Thyroid gland (tissue), 4 donors: ENCODE measurements at regions not wholly inside any gene's neighbourhood (a gene's known extent, or its start where the extent isn't known, plus 50 kb on each side); places are given as distances from the start of the nearest gene placed in this dataset.

Source experiments
- POLR2A ChIP-seq, 2 donors: fragments of 450-650 bp; IDR thresholded peaks; one replicate each; pipeline ENCODE4 v1.6.1; 2017; ENCODE audit warnings: antibody characterized with exemption in 2 of 2, mild to moderate bottlenecking in 2 of 2, moderate library complexity in 1 of 2
- TF ChIP-seq, protein P1 (sequence below), 6 experiments: fragments of 200-600 bp in 3 of 6; fragments of 450-650 bp in 3 of 6; sonication (generic) in 3 of 6; IDR thresholded peaks; one replicate each; pipeline ENCODE4 v1.5.1; 2016 to 2019; ENCODE audit warnings: antibody characterized with exemption in 6 of 6, mild to moderate bottlenecking in 2 of 6, inconsistent platforms in 1 of 6, moderate library complexity in 1 of 6

DNA sequence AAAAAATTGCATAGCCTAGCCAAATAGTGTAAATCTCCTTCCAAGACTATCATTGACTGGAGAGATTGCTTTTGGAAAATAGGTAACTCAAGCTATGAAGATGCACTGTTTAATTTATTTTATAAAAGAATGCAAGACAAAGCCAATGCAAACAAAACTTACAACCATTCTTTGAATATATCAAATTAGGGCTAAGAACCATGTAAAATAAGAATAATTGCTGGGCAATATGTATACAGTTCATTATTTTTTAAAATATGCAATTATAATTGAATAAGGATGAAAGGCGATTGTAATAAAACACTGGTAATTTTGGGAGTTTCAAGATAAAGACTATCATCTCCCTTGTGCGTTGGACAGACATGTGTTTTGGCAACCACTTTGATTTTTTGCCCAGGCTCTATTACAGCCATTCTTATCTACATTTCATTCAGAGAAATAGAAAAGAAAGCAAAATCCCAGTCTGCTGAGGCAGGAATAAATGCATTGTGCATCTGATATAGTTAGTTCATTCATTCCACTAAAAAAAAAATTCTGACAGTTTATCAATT, 242.3 kb upstream of the ROBO1 start:
- TF ChIP-seq, protein P1, sequence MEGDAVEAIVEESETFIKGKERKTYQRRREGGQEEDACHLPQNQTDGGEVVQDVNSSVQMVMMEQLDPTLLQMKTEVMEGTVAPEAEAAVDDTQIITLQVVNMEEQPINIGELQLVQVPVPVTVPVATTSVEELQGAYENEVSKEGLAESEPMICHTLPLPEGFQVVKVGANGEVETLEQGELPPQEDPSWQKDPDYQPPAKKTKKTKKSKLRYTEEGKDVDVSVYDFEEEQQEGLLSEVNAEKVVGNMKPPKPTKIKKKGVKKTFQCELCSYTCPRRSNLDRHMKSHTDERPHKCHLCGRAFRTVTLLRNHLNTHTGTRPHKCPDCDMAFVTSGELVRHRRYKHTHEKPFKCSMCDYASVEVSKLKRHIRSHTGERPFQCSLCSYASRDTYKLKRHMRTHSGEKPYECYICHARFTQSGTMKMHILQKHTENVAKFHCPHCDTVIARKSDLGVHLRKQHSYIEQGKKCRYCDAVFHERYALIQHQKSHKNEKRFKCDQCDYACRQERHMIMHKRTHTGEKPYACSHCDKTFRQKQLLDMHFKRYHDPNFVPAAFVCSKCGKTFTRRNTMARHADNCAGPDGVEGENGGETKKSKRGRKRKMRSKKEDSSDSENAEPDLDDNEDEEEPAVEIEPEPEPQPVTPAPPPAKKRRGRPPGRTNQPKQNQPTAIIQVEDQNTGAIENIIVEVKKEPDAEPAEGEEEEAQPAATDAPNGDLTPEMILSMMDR (IDR thresholded peaks at IDR 0.05) = no peak
- no peak for TF ChIP-seq POLR2A (IDR thresholded peaks at IDR 0.05)
